Naive thymus-derived CD4-positive, alpha-beta T cell (primary cell): ENCODE measurements at regions not wholly inside any gene's neighbourhood (a gene's known extent, or its start where the extent isn't known, plus 50 kb on each side); places are given as distances from the start of the nearest gene placed in this dataset.

Source experiments
- ATAC-seq: fragments of 150-1000 bp; cut with Tn5 transposase; 2 replicates; pipeline ENCODE4 v1.10.0; 2021; ENCODE audit warnings: mild to moderate bottlenecking, moderate library complexity
- CTCF ChIA-PET: fragments of 350-600 bp; sonication (Branson Sonifier 250); formaldehyde crosslinking; loops from one replicate; lab custom pipeline; 2021; ENCODE audit warnings: antibody characterized with exemption; lab: Charles Lee
- POLR2A ChIA-PET: fragments of 350-600 bp; sonication (Branson Sonifier 250); formaldehyde crosslinking; loops from one replicate; lab custom pipeline; 2021; ENCODE audit warnings: antibody characterized with exemption, inconsistent platforms; lab: Charles Lee
- DNase-seq, 9 donors: peaks; one replicate each; pipeline versions ENCODE4 v3.0.0 to v3.0.0-alpha.2; 2020 to 2022; ENCODE audit warnings: mixed read lengths in 1 of 9
- H3K27ac ChIP-seq: one replicate; pipeline ENCODE4 v1.7.0; 2013; ENCODE audit warnings: mild to moderate bottlenecking, low read depth, low read length, moderate library complexity
- H3K27me3 ChIP-seq, 2 donors: one replicate each; pipeline ENCODE4 v1.7.0; 2013; ENCODE audit warnings: low read length in 2 of 2, mild to moderate bottlenecking in 2 of 2, moderate library complexity in 2 of 2; ENCODE audit not compliant: control insufficient read depth in 2 of 2, insufficient read depth in 2 of 2
- H3K36me3 ChIP-seq, 3 experiments: 1 replicate in 2 of 3; 2 replicates in 1 of 3; pipeline ENCODE4 v1.7.0; 2013; ENCODE audit warnings: low read length in 3 of 3, mild to moderate bottlenecking in 3 of 3, moderate library complexity in 1 of 3; ENCODE audit not compliant: insufficient read depth in 3 of 3, control insufficient read depth in 2 of 3
- H3K4me1 ChIP-seq, 2 donors: one replicate each; pipeline ENCODE4 v1.7.0; 2013; ENCODE audit warnings: low read length in 2 of 2, mild to moderate bottlenecking in 2 of 2, moderate library complexity in 1 of 2; ENCODE audit not compliant: control insufficient read depth in 2 of 2, insufficient read depth in 2 of 2
- H3K4me3 ChIP-seq: 2 replicates; pipeline ENCODE4 v1.7.0; 2013; ENCODE audit warnings: mild to moderate bottlenecking, low read length
- H3K9me3 ChIP-seq, 3 experiments: 1 replicate in 2 of 3; 2 replicates in 1 of 3; pipeline ENCODE4 v1.7.0; 2013; ENCODE audit warnings: low read length in 3 of 3; ENCODE audit not compliant: control insufficient read depth in 2 of 3
- H3K27ac Mint-ChIP-seq, 9 donors: one replicate each; pipeline ENCODE4 v1.8.0; 2020 to 2022; ENCODE audit warnings: mixed read lengths in 9 of 9, mild to moderate bottlenecking in 8 of 9, moderate library complexity in 5 of 9, inconsistent platforms in 2 of 9
- H3K27me3 Mint-ChIP-seq, 5 donors: one replicate each; pipeline ENCODE4 v1.8.0; 2021 to 2022; ENCODE audit warnings: mixed read lengths in 5 of 5, mild to moderate bottlenecking in 1 of 5
- H3K36me3 Mint-ChIP-seq, 5 donors: one replicate each; pipeline ENCODE4 v1.8.0; 2020 to 2022; ENCODE audit warnings: mixed read lengths in 5 of 5, mild to moderate bottlenecking in 3 of 5, inconsistent platforms in 1 of 5
- H3K4me1 Mint-ChIP-seq, 7 donors: one replicate each; pipeline ENCODE4 v1.8.0; 2020 to 2022; ENCODE audit warnings: mixed read lengths in 7 of 7, mild to moderate bottlenecking in 3 of 7, inconsistent platforms in 1 of 7
- H3K4me3 Mint-ChIP-seq, 10 donors: one replicate each; pipeline ENCODE4 v1.8.0; 2020 to 2022; ENCODE audit warnings: mild to moderate bottlenecking in 10 of 10, mixed read lengths in 10 of 10, moderate library complexity in 6 of 10, inconsistent platforms in 2 of 10
- H3K9me3 Mint-ChIP-seq, 11 donors: one replicate each; pipeline ENCODE4 v1.8.0; 2020 to 2022; ENCODE audit warnings: mixed read lengths in 11 of 11, mild to moderate bottlenecking in 4 of 11, inconsistent platforms in 1 of 11, moderate library complexity in 1 of 11
- intact Hi-C, 2 donors: fragments of 100-400 bp; cut with micrococcal nuclease; formaldehyde crosslinking; loops; one replicate each; pipeline ENCODE4 v1.15.1; 2023

- POLR2A ChIA-PET = no interaction called here
- Mint-ChIP-seq H3K27me3 (peaks cover 0 to 3% (median 0%) of the 10 kb centered on the region in 5 donors), H3K9me3 (no peaks in the 10 kb centered on the region), H3K27ac (no peak overlapping the region), H3K36me3 (no peaks in the 10 kb centered on the region), H3K4me3 (no peak overlapping the region), H3K4me1 (peaks cover 4 to 8% (median 5%) of the 10 kb centered on the region in 7 donors)
- no peak overlapping the region for H3K27ac ChIP-seq
- H3K27me3 ChIP-seq = no peaks in the 10 kb centered on the region
- H3K9me3 ChIP-seq = no peaks in the 10 kb centered on the region
- intact Hi-C loops = no loop called here
- no peaks in the 10 kb centered on the region for H3K4me1 ChIP-seq
- no peaks in the 10 kb centered on the region for H3K36me3 ChIP-seq
- CTCF ChIA-PET = no interaction called here
- no peak for DNase-seq
- ATAC-seq = no peak
- H3K4me3 ChIP-seq = no peak overlapping the region
Observed at GRCh38 chr5:142215915-142216681, 107.5 kb downstream of the NDFIP1 start.

GRCh38 chr5:142213077-142213476 is 104.5 kb downstream of the NDFIP1 start:
- Mint-ChIP-seq H3K4me3 (no peak overlapping the region), H3K9me3 (no peaks in the 10 kb centered on the region), H3K27ac (no peak overlapping the region), H3K4me1 (peaks cover 0 to 5% (median 0%) of the 10 kb centered on the region in 7 donors), H3K36me3 (no peaks in the 10 kb centered on the region), H3K27me3 (peaks cover 0 to 8% (median 0%) of the 10 kb centered on the region in 5 donors)
- ATAC-seq = no peak
- no peaks in the 10 kb centered on the region for H3K4me1 ChIP-seq
- H3K9me3 ChIP-seq = no peaks in the 10 kb centered on the region
- ChIA-PET POLR2A (interaction anchor here (0.6 kb wide), 1 partner anchor 152 kb away, joined by 3 read pairs; no protein-coding TSS in a partner anchor), CTCF (no interaction called here)
- H3K4me3 ChIP-seq = no peak overlapping the region
- no peaks in the 10 kb centered on the region for H3K36me3 ChIP-seq
- intact Hi-C loops = no loop called here
- no peaks in the 10 kb centered on the region for H3K27me3 ChIP-seq
- no peak overlapping the region for H3K27ac ChIP-seq
- DNase-seq = no peak

GRCh38 chr5:142211918-142212317 is 103.3 kb downstream of the NDFIP1 start:
- Mint-ChIP-seq H3K4me3 (no peak overlapping the region), H3K36me3 (no peaks in the 10 kb centered on the region), H3K27me3 (peaks cover 0 to 8% (median 0%) of the 10 kb centered on the region in 5 donors), H3K9me3 (no peaks in the 10 kb centered on the region), H3K4me1 (peaks cover 0 to 5% (median 0%) of the 10 kb centered on the region in 7 donors), H3K27ac (no peak overlapping the region)
- H3K4me3 ChIP-seq = no peak overlapping the region
- H3K9me3 ChIP-seq = no peaks in the 10 kb centered on the region
- intact Hi-C loops = no loop called here
- DNase-seq = no peak
- H3K27ac ChIP-seq = no peak overlapping the region
- H3K36me3 ChIP-seq = no peaks in the 10 kb centered on the region
- POLR2A ChIA-PET = no interaction called here
- ATAC-seq = no peak
- H3K27me3 ChIP-seq = no peaks in the 10 kb centered on the region
- no peaks in the 10 kb centered on the region for H3K4me1 ChIP-seq
- CTCF ChIA-PET = interaction anchor here (0.7 kb wide), 1 partner anchor 316 kb away, joined by 3 read pairs; no protein-coding TSS in a partner anchor

- no peak overlapping the region for H3K27ac Mint-ChIP-seq
- H3K27me3 Mint-ChIP-seq = peaks cover 0 to 5% (median 0%) of the 10 kb centered on the region in 5 donors
Observed at GRCh38 chr5:142210864-142211412, 102.4 kb downstream of the NDFIP1 start.

GRCh38 chr5:142210011-142210410 is 101.4 kb downstream of the NDFIP1 start:
- ATAC-seq (no peak), DNase-seq (no peak)
- intact Hi-C loops = no loop called here
- Mint-ChIP-seq H3K4me3 (peak overlapping the region in 1 of 10 donors; percentile 47), H3K36me3 (no peaks in the 10 kb centered on the region), H3K9me3 (no peaks in the 10 kb centered on the region), H3K27ac (peak overlapping the region in 2 of 9 donors; percentile 36 to 86), H3K4me1 (peaks cover 0 to 5% (median 0%) of the 10 kb centered on the region in 7 donors), H3K27me3 (peaks cover 0 to 5% (median 0%) of the 10 kb centered on the region in 5 donors)
- Histone ChIP-seq H3K4me3 (no peak overlapping the region), H3K4me1 (no peaks in the 10 kb centered on the region), H3K27ac (no peak overlapping the region), H3K9me3 (no peaks in the 10 kb centered on the region), H3K36me3 (no peaks in the 10 kb centered on the region), H3K27me3 (no peaks in the 10 kb centered on the region)
- POLR2A ChIA-PET = no interaction called here
- CTCF ChIA-PET = no interaction called here

More at GRCh38 chr5:142210864-142211412, 102.4 kb downstream of the NDFIP1 start:
- H3K9me3 Mint-ChIP-seq = no peaks in the 10 kb centered on the region
- no peak for DNase-seq
- Histone ChIP-seq H3K9me3 (no peaks in the 10 kb centered on the region), H3K27ac (no peak overlapping the region), H3K4me3 (no peak overlapping the region), H3K36me3 (no peaks in the 10 kb centered on the region), H3K4me1 (no peaks in the 10 kb centered on the region), H3K27me3 (no peaks in the 10 kb centered on the region)
- ChIA-PET POLR2A (no interaction called here), CTCF (interaction anchor here (0.6 kb wide), 1 partner anchor 228 kb away, joined by 3 read pairs; no protein-coding TSS in a partner anchor)
- intact Hi-C loops = no loop called here
- H3K36me3 Mint-ChIP-seq = no peaks in the 10 kb centered on the region
- no peak overlapping the region for H3K4me3 Mint-ChIP-seq
- no peak for ATAC-seq
- H3K4me1 Mint-ChIP-seq = peaks cover 0 to 5% (median 0%) of the 10 kb centered on the region in 7 donors

- Mint-ChIP-seq H3K4me1 (peaks cover 0 to 5% (median 0%) of the 10 kb centered on the region in 7 donors), H3K36me3 (no peaks in the 10 kb centered on the region), H3K27me3 (peaks cover 0 to 5% (median 0%) of the 10 kb centered on the region in 5 donors), H3K9me3 (no peaks in the 10 kb centered on the region), H3K4me3 (no peak overlapping the region), H3K27ac (no peak overlapping the region)
- POLR2A ChIA-PET = no interaction called here
- ATAC-seq (no peak), DNase-seq (no peak)
- Histone ChIP-seq H3K9me3 (no peaks in the 10 kb centered on the region), H3K4me1 (no peaks in the 10 kb centered on the region), H3K4me3 (no peak overlapping the region), H3K27ac (no peak overlapping the region), H3K27me3 (no peaks in the 10 kb centered on the region), H3K36me3 (no peaks in the 10 kb centered on the region)
- CTCF ChIA-PET = no interaction called here
- intact Hi-C loops = no loop called here
Observed at GRCh38 chr5:142208777-142209312, 100.3 kb downstream of the NDFIP1 start.
